K562 (cell line): ENCODE measurements at regions not wholly inside any gene's neighbourhood (a gene's known extent, or its start where the extent isn't known, plus 50 kb on each side); places are given as distances from the start of the nearest gene placed in this dataset.

Experiments
- ATAC-seq: fragments of 200-7000 bp; cut with Tn5 transposase; 3 replicates; pipeline ENCODE4 v1.9.1; 2020; ENCODE audit warnings: moderate library complexity
- BruUV-seq: library from RNA; stranded (reverse); fragments of 400-500 nt; replicated peaks from 2 replicates; lab custom pipeline; 2021; lab: Mats Ljungman, UMichigan
- CTCF ChIA-PET: fragments of 300-600 bp; formaldehyde crosslinking; extraction: SDS; loops from one replicate; lab custom pipeline; 2021; ENCODE audit warnings: low intra/inter-chr PET ratio; lab: Yijun Ruan, JAX
- POLR2A ChIA-PET: fragments of 300-600, 350-650 bp; sonication (Branson Sonifier 250); formaldehyde crosslinking; extraction: SDS; loops from one replicate; lab custom pipeline; 2021; ENCODE audit warnings: antibody characterized with exemption, inconsistent platforms; lab: Yijun Ruan, JAX
- DNase-seq, 4 experiments: peaks; one replicate each; pipeline versions ENCODE4 v3.0.0 to v3.0.0-alpha.2; 2011 to 2018; ENCODE audit warnings: low spot score in 3 of 4, mixed read lengths in 3 of 4; ENCODE audit errors: extremely low read depth in 1 of 4
- FAIRE-seq: peaks from 2 replicates; lab custom pipeline; 2011; peaks lifted over from hg19 to GRCh38; lab: Jason Lieb, UNC
- H2AFZ ChIP-seq: 2 replicates; pipeline ENCODE4 v1.6.0; 2011; ENCODE audit warnings: low read depth, low read length, control low read depth, inconsistent platforms
- H3K27ac ChIP-seq: fragments of 200-600 bp; 3 replicates; pipeline ENCODE4 v1.8.0; 2011; ENCODE audit warnings: low read depth, mild to moderate bottlenecking, control low read depth, inconsistent platforms, low read length, moderate library complexity, mixed read lengths; ENCODE audit errors: extremely low read depth
- H3K27me3 ChIP-seq, 2 experiments: fragments of 300-600 bp in 1 of 2; 2 replicates in 1 of 2; 3 replicates in 1 of 2; pipeline versions ENCODE4 v1.6.0 to v1.8.0; 2011; ENCODE audit warnings: inconsistent platforms in 2 of 2, low read length in 2 of 2, mild to moderate bottlenecking in 1 of 2, mixed read lengths in 1 of 2, moderate library complexity in 1 of 2; ENCODE audit not compliant: control insufficient read depth in 2 of 2, insufficient read depth in 2 of 2
- H3K36me3 ChIP-seq: fragments of 300-600 bp; 3 replicates; pipeline ENCODE4 v1.8.0; 2011; ENCODE audit warnings: mild to moderate bottlenecking, low read length, inconsistent platforms; ENCODE audit not compliant: control insufficient read depth, insufficient read depth
- H3K4me1 ChIP-seq, 2 experiments: fragments of 200-600 bp in 1 of 2; replicated peaks in 1 of 2; 2 replicates in 1 of 2; 3 replicates in 1 of 2; pipeline versions ENCODE4 v1.5.1 to v1.8.0; 2011; ENCODE audit warnings: inconsistent platforms in 2 of 2, low read length in 2 of 2, mild to moderate bottlenecking in 1 of 2, mixed read lengths in 1 of 2, moderate library complexity in 1 of 2; ENCODE audit not compliant: control insufficient read depth in 2 of 2, insufficient read depth in 2 of 2
- H3K4me2 ChIP-seq: 2 replicates; pipeline ENCODE4 v1.6.1; 2011; ENCODE audit warnings: low read length, control low read depth, inconsistent platforms, mixed read lengths; ENCODE audit not compliant: insufficient read depth
- H3K4me3 ChIP-seq: fragments of 200-600 bp; sonication (generic), shearing (Covaris generic); 2 replicates; pipeline ENCODE4 v1.5.1; 2016; ENCODE audit warnings: control low read depth, inconsistent platforms
- H3K79me2 ChIP-seq: fragments of 200-600 bp; 3 replicates; pipeline ENCODE4 v1.8.0; 2011; ENCODE audit warnings: low read length, inconsistent platforms; ENCODE audit not compliant: control insufficient read depth, insufficient read depth
- H3K9ac ChIP-seq, 2 experiments: 2 replicates each; pipeline versions ENCODE4 v1.6.0 to v1.6.1; 2011; ENCODE audit warnings: low read depth in 2 of 2, low read length in 2 of 2, control low read depth in 1 of 2, inconsistent platforms in 1 of 2, mild to moderate bottlenecking in 1 of 2, mixed read lengths in 1 of 2; ENCODE audit not compliant: insufficient read depth in 1 of 2
- H3K9me1 ChIP-seq: one replicate; pipeline ENCODE4 v1.6.0; 2011; ENCODE audit warnings: inconsistent platforms, mild to moderate bottlenecking, low read length, moderate library complexity; ENCODE audit not compliant: control insufficient read depth, insufficient read depth
- H3K9me3 ChIP-seq: replicated peaks from 2 replicates; pipeline ENCODE4 v1.5.1; 2011; ENCODE audit warnings: low read depth, low read length, inconsistent platforms; ENCODE audit not compliant: control insufficient read depth, insufficient read depth
- H4K20me1 ChIP-seq: replicated peaks from 2 replicates; pipeline ENCODE4 v1.6.1; 2011; ENCODE audit warnings: low read length, inconsistent platforms, mixed read lengths; ENCODE audit not compliant: control insufficient read depth, insufficient read depth
- C11orf30 ChIP-seq: fragments of 450-650 bp; IDR thresholded peaks from 2 replicates; pipeline ENCODE4 v1.6.1; 2016; ENCODE audit warnings: low read depth, mild to moderate bottlenecking
- CEBPG ChIP-seq, 3 experiments: fragments of 200-800 bp in 1 of 3; sonication (Bioruptor generic) in 1 of 3; sonication (generic) in 1 of 3; formaldehyde crosslinking in 1 of 3; IDR thresholded peaks in 2 of 3; conservative IDR thresholded peaks in 1 of 3; 2 replicates each; pipeline versions ENCODE4 v1.6.1 to v1.8.0; 2016 to 2022; ENCODE audit warnings: missing compliant biosample characterization in 2 of 3, missing genetic modification characterization in 2 of 3, mild to moderate bottlenecking in 1 of 3, missing genetic modification reagents in 1 of 3
- MAFF ChIP-seq: IDR thresholded peaks from 2 replicates; pipeline ENCODE4 v1.6.1; 2012; ENCODE audit warnings: low read length, improper control_type of control experiment
- MAFG ChIP-seq: fragments of 450-650 bp; conservative IDR thresholded peaks from 2 replicates; pipeline ENCODE4 v1.6.1; 2016; ENCODE audit warnings: missing genetic modification characterization, missing compliant biosample characterization
- MAFK ChIP-seq: IDR thresholded peaks from 2 replicates; pipeline ENCODE4 v1.6.1; 2011; ENCODE audit warnings: low read length, improper control_type of control experiment
- RCOR1 ChIP-seq, 2 experiments: IDR thresholded peaks; 2 replicates each; pipeline ENCODE4 v1.6.1; 2012; ENCODE audit warnings: low read depth in 2 of 2, low read length in 2 of 2, borderline replicate concordance in 1 of 2, improper control_type of control experiment in 1 of 2
- ZNF316 ChIP-seq: fragments of 450-650 bp; IDR thresholded peaks from 2 replicates; pipeline ENCODE4 v1.6.1; 2016
- WGBS: fragments of 100-300 bp; shearing (Covaris generic); methylation state at CpG from one replicate; pipeline ENCODE4 v1.1.6; 2016; ENCODE audit warnings: low coverage, mixed read lengths; ENCODE audit not compliant: insufficient coverage; ENCODE audit errors: missing lambda C conversion rate; 5-methylcytosine and 5-hydroxymethylcytosine counted together
- in situ Hi-C: fragments of 300-500 bp; cut with MboI; formaldehyde crosslinking; loops from 4 replicates; pipeline ENCODE4 v1.15.0; 2018; ENCODE audit warnings: inconsistent platforms, mixed read lengths
- intact Hi-C: fragments of 100-400 bp; cut with micrococcal nuclease; formaldehyde crosslinking; loops from 2 replicates; pipeline ENCODE4 v1.14.2; 2022
- TF ChIP-seq, protein P1 (sequence below), 2 experiments: IDR thresholded peaks; 2 replicates each; pipeline ENCODE4 v1.6.1; 2011; ENCODE audit warnings: borderline replicate concordance in 1 of 2, control low read depth in 1 of 2, low read depth in 1 of 2, low read length in 1 of 2, mild to moderate bottlenecking in 1 of 2, mixed read lengths in 1 of 2, moderate library complexity in 1 of 2; ENCODE audit not compliant: insufficient read depth in 1 of 2, insufficient read length in 1 of 2, poor library complexity in 1 of 2, severe bottlenecking in 1 of 2; ENCODE audit errors: extremely low read depth in 1 of 2
- TF ChIP-seq, protein P2 (sequence below): fragments of 250-450 bp; sonication (Bioruptor Pico); IDR thresholded peaks from 2 replicates; pipeline ENCODE4 v1.5.0; 2020; ENCODE audit warnings: mild to moderate bottlenecking, borderline replicate concordance
- TF ChIP-seq, protein P3 (sequence below), 2 experiments: fragments of 450-650 bp in 1 of 2; sonication (generic) in 1 of 2; formaldehyde crosslinking in 1 of 2; IDR thresholded peaks in 1 of 2; conservative IDR thresholded peaks in 1 of 2; 2 replicates each; pipeline versions ENCODE4 v1.6.1 to v1.8.1; 2016 to 2023; ENCODE audit warnings: mild to moderate bottlenecking in 2 of 2, moderate library complexity in 2 of 2, inconsistent platforms in 1 of 2, missing genetic modification reagents in 1 of 2

- TF ChIP-seq, protein P1, sequence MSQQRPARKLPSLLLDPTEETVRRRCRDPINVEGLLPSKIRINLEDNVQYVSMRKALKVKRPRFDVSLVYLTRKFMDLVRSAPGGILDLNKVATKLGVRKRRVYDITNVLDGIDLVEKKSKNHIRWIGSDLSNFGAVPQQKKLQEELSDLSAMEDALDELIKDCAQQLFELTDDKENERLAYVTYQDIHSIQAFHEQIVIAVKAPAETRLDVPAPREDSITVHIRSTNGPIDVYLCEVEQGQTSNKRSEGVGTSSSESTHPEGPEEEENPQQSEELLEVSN (IDR thresholded peaks at IDR 0.05; ENCODE audit: borderline replicate concordance in 1 of 2, extremely low read depth in 1 of 2, insufficient read depth in 1 of 2, insufficient read length in 1 of 2, low read depth in 1 of 2, low read length in 1 of 2, poor library complexity in 1 of 2, severe bottlenecking in 1 of 2): no peak
Observed at GRCh38 chr6:166045860-166046200, 121.8 kb downstream of the TBXT start (continued).

DNA sequence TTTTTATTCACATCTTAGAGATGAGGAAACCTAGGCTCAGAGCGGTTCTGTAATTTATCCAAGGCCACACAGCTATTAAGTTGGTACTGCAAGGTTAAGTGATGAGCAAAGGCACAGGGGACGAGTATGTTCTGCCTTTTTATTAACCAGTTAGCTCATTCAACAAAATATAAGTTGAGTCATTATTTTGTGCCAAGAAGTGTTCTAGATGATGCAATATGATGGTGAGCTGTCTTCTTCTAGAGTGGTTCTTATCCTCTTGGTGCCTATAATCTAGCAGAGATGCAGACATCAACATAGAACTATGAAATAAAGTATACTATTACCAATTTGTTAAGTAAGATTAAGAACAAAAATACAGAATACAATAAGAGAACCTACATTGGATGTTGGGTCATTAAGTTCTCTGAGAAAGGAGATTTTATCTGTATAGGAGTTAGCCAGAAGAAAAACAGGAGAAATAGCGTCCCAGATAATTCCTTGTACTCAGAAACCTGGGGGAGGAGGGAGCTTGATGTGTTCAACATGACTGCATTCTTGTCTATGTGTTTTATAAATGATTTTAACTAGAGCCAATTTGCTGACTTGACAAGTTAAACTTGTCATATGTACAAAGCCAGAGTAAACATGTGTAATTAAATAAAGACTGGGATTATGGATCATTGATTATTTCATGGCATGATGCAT lies 122.3 kb downstream of the TBXT start:
- Histone ChIP-seq H3K4me1 (no peaks in the 10 kb centered on the region), H3K4me2 (no peak overlapping the region), H3K27me3 (no peaks in the 10 kb centered on the region), H3K36me3 (no peaks in the 10 kb centered on the region), H4K20me1 (no peaks in the 10 kb centered on the region), H3K9me3 (no peaks in the 10 kb centered on the region), H3K79me2 (no peaks in the 10 kb centered on the region), H3K9me1 (no peaks in the 10 kb centered on the region), H3K9ac (no peak overlapping the region), H3K27ac (no peak overlapping the region), H3K4me3 (no peak overlapping the region), H2AFZ (no peak overlapping the region)
- no peak for FAIRE-seq
- BruUV-seq: no TSS peak
- no peak for DNase-seq
- WGBS: 0% methylated on average over 3 of the region's 3 CpGs
- TF ChIP-seq ZNF316: peak; percentile 83
- peak; percentile 69 for TF ChIP-seq MAFG
- peak; percentile 83 for TF ChIP-seq MAFF
- TF ChIP-seq CEBPG (CRISPR knock-in tag; IDR thresholded peaks at IDR 0.05): no peak
- TF ChIP-seq CEBPG (tag; conservative IDR thresholded peaks at IDR 0.05 in 1 of 2, IDR thresholded peaks at IDR 0.05 in 1 of 2): peak in 1 of 2 experiments; percentile 54; a peak in 2 of 4 replicates
- TF ChIP-seq, protein P2, sequence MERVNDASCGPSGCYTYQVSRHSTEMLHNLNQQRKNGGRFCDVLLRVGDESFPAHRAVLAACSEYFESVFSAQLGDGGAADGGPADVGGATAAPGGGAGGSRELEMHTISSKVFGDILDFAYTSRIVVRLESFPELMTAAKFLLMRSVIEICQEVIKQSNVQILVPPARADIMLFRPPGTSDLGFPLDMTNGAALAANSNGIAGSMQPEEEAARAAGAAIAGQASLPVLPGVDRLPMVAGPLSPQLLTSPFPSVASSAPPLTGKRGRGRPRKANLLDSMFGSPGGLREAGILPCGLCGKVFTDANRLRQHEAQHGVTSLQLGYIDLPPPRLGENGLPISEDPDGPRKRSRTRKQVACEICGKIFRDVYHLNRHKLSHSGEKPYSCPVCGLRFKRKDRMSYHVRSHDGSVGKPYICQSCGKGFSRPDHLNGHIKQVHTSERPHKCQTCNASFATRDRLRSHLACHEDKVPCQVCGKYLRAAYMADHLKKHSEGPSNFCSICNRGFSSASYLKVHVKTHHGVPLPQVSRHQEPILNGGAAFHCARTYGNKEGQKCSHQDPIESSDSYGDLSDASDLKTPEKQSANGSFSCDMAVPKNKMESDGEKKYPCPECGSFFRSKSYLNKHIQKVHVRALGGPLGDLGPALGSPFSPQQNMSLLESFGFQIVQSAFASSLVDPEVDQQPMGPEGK: no peak
- peak; percentile 68 for TF ChIP-seq C11orf30
- TF ChIP-seq, protein P3, sequence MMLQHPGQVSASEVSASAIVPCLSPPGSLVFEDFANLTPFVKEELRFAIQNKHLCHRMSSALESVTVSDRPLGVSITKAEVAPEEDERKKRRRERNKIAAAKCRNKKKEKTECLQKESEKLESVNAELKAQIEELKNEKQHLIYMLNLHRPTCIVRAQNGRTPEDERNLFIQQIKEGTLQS (IDR thresholded peaks at IDR 0.05): peak; percentile 14; the same call in 1 of the 2 replicates
- TF ChIP-seq, protein P3 (CRISPR knock-in tag; conservative IDR thresholded peaks at IDR 0.05): no peak
- TF ChIP-seq RCOR1 (IDR thresholded peaks at IDR 0.05; ENCODE audit: borderline replicate concordance in 1 of 2, low read depth in 2 of 2, low read length in 2 of 2): no peak
- TF ChIP-seq MAFK: peak; percentile 80
- POLR2A ChIA-PET: interaction anchor here (0.6 kb wide), 1 partner anchor 22 kb away, joined by 4 read pairs; no protein-coding TSS in a partner anchor
- no peak for ATAC-seq
- CTCF ChIA-PET: no interaction called here
- intact Hi-C loops: no loop called here
- in situ Hi-C loops: no loop called here
